NT2/D1 (cell line): ENCODE measurements at regions not wholly inside any gene's neighbourhood (a gene's known extent, or its start where the extent isn't known, plus 50 kb on each side); places are given as distances from the start of the nearest gene placed in this dataset.

ENCODE experiments used
- DNase-seq: peaks from one replicate; pipeline ENCODE4 v3.0.0-alpha.2; 2011; ENCODE audit warnings: low read depth, low spot score
- H3K27me3 ChIP-seq: 2 replicates; pipeline ENCODE4 v1.6.0; 2011; ENCODE audit warnings: mild to moderate bottlenecking; ENCODE audit not compliant: insufficient read length, insufficient read depth
- H3K36me3 ChIP-seq: 2 replicates; pipeline ENCODE4 v1.6.1; 2011; ENCODE audit warnings: mild to moderate bottlenecking, low read length, mixed read lengths; ENCODE audit not compliant: insufficient read depth, insufficient read length
- H3K4me1 ChIP-seq: 2 replicates; pipeline ENCODE4 v1.5.1; 2011; ENCODE audit not compliant: insufficient read depth, insufficient read length
- H3K4me3 ChIP-seq: 2 replicates; pipeline ENCODE4 v1.5.1; 2011; ENCODE audit warnings: low read depth; ENCODE audit not compliant: insufficient read length
- H3K9ac ChIP-seq: 2 replicates; pipeline ENCODE4 v1.6.0; 2011; ENCODE audit warnings: low read depth; ENCODE audit not compliant: insufficient read length
- H3K9me3 ChIP-seq: 2 replicates; pipeline ENCODE4 v1.5.1; 2011; ENCODE audit warnings: mild to moderate bottlenecking, low read length; ENCODE audit not compliant: insufficient read depth
- SUZ12 ChIP-seq: IDR thresholded peaks from 2 replicates; pipeline ENCODE4 v1.6.1; 2011; ENCODE audit not compliant: insufficient read length, insufficient read depth; ENCODE audit errors: extremely low read depth
- YY1 ChIP-seq: IDR thresholded peaks from 2 replicates; pipeline ENCODE4 v1.6.1; 2011; ENCODE audit not compliant: insufficient read length, insufficient read depth
- ZNF274 ChIP-seq: IDR thresholded peaks from 2 replicates; pipeline ENCODE4 v1.6.1; 2011; ENCODE audit warnings: mild to moderate bottlenecking, low read depth, low read length

DNA sequence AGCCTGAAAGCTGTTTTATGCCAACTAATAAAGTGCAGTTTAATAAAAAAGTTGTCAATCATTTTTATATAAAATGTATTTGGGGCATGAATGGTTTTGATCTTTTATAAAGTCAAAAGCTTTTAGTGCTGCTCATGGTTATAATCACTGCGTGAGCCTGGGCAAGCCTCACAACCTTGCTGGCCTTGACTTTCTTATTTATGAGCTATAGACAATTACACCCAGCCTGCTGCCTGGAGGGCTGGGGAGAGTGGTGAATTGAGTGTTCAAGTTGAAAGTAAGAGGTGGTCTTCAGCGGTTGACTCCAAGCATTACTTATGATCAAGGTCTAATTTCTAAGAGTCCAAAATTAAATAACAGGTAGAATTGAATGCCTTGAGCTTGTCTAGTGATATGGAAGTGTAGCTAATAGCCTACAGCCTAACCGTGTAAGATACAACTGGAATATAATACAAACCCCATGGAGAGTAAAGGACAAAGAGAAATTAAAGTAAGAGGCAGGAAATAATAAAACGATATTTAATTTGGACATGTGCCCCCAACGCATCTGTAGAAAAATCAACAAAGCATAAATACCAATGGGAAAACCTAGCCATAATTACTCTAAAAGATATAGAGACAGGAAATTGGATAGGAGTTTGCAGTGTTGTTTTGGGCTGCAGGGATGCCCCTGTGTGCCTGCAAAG lies 106.0 kb upstream of the CYP1B1 start:
- 0 out of 2 replicates have a peak, but pooled peaks cover 4% of the 10 kb centered on the region for H3K9me3 ChIP-seq
- H3K4me1 ChIP-seq, result no peaks in the 10 kb centered on the region
- H3K27me3 ChIP-seq, result no peaks in the 10 kb centered on the region
- no peak for DNase-seq
- no peak for TF ChIP-seq YY1
- TF ChIP-seq SUZ12, result no peak
- TF ChIP-seq ZNF274, result no peak
- H3K36me3 ChIP-seq, result no peaks in the 10 kb centered on the region
- no peak overlapping the region for H3K9ac ChIP-seq
- no peak overlapping the region for H3K4me3 ChIP-seq

DNA sequence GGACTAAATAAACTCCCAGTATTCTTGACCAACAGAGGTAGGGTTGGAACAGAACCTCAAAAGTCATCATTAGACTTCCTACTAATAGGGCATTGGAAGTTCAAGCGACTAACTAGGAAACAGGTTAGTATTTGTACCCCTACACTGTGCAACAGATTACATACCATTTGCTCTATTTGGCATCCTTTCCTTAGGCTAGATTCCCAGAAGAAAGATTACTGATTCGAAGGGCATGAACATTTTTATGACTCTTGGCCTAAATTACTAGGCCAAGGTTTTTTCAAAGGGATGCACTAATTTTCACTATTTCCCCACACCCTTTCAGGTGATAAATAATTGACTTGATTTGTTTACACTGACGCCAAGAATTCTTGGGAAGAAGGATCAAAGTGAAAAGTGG lies 104.8 kb upstream of the CYP1B1 start:
- no peak for DNase-seq
- Histone ChIP-seq H3K4me1 (no peaks in the 10 kb centered on the region), H3K27me3 (no peaks in the 10 kb centered on the region), H3K9ac (no peak overlapping the region), H3K9me3 (0 out of 2 replicates have a peak, but pooled peaks cover 4% of the 10 kb centered on the region), H3K4me3 (no peak overlapping the region), H3K36me3 (no peaks in the 10 kb centered on the region)
- TF ChIP-seq ZNF274 (no peak), YY1 (no peak), SUZ12 (no peak)

DNA sequence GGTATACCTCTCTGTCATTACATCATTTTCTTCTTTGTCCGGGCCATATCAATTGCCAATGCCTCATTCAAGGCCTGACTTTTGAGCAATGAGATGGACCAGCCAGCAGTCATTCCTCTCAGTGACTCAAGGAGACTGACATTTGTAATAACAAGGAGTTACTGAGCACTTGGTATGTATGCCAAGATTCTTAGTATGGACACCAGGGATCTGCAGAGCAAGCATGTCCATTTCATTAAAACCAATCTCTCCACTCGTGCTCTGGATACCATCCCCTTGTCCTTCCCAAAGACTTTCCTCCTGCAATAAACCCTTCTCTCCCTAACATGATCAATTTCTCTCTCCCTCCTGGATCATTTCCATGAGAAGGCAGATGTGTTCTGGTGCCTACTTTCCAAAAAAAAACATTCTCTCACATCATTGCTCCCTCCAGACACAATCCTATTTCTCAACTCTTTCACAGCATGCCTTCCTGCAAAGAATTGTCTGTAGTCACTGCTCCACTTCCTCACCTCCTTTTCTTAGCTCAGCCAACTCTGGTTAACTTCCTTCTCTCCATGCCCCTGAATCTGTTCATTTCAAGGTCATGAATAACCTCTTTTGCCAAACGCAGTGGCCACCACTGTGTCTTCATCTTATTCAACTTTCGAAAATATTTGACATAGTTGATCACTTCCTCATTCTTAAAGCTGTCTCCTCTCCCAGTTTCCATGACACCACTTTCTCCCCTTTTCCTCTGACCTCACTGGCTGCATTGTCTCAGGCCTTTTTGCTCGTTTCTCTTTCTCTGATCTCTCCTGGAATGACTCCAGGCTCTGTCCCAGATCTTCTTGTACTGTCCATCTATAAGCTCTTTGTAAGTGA lies 102.8 kb upstream of the CYP1B1 start:
- Histone ChIP-seq H3K9me3 (0 out of 2 replicates have a peak, but pooled peaks cover 4% of the 10 kb centered on the region), H3K4me3 (no peak overlapping the region), H3K27me3 (no peaks in the 10 kb centered on the region), H3K4me1 (no peaks in the 10 kb centered on the region), H3K9ac (no peak overlapping the region), H3K36me3 (no peaks in the 10 kb centered on the region)
- no peak for TF ChIP-seq YY1
- no peak for TF ChIP-seq ZNF274
- TF ChIP-seq SUZ12, result no peak
- no peak for DNase-seq

DNA sequence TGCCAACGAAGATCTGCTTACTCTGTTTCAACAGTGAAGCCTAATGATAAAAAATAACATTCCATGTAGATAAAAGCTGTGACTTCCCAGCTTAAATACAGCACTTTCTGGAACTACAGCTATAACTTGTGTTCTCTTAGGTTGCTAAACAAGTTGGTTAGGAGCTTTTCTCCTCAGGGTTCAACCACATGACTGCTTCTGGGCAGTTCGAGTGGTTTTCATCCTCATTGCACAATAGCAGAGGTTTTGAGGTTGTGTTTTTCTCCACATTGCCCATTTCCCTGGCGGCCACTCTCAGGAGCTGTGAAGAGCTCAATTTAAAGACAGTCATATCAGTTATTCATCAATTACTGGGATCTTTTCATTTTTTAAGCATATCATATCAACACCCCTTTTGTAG lies 102.2 kb upstream of the CYP1B1 start:
- no peak overlapping the region for H3K9ac ChIP-seq
- H3K9me3 ChIP-seq, result 0 out of 2 replicates have a peak, but pooled peaks cover 4% of the 10 kb centered on the region
- no peak overlapping the region for H3K4me3 ChIP-seq
- DNase-seq, result no peak
- H3K27me3 ChIP-seq, result no peaks in the 10 kb centered on the region
- H3K4me1 ChIP-seq, result no peaks in the 10 kb centered on the region
- no peaks in the 10 kb centered on the region for H3K36me3 ChIP-seq
- no peak for TF ChIP-seq ZNF274
- TF ChIP-seq SUZ12, result no peak
- TF ChIP-seq YY1, result no peak

DNA sequence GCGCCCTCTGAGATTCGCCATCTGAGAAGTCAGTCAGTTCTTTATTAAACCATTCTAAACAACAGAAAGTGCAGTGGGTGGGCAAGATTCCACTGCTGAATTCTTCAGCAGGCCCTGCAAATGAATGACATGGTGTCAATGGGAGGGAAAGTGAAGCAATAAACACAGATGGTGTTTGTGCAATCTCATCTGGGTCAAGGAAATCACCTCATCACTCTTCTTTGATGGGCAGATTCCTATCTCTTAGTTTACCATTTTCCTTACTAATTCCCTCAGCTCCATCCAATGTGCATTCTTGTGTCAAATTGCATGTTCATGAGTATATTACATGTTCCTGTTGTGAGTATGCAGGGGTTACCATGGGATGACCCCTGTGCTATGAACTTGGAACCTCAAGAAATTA lies 100.7 kb upstream of the CYP1B1 start:
- no peak overlapping the region for H3K9ac ChIP-seq
- no peaks in the 10 kb centered on the region for H3K4me1 ChIP-seq
- no peak overlapping the region for H3K4me3 ChIP-seq
- no peak for DNase-seq
- no peak for TF ChIP-seq ZNF274
- no peak for TF ChIP-seq SUZ12
- TF ChIP-seq YY1, result no peak
- H3K27me3 ChIP-seq, result no peaks in the 10 kb centered on the region
- H3K9me3 ChIP-seq, result 0 out of 2 replicates have a peak, but pooled peaks cover 4% of the 10 kb centered on the region
- no peaks in the 10 kb centered on the region for H3K36me3 ChIP-seq

DNA sequence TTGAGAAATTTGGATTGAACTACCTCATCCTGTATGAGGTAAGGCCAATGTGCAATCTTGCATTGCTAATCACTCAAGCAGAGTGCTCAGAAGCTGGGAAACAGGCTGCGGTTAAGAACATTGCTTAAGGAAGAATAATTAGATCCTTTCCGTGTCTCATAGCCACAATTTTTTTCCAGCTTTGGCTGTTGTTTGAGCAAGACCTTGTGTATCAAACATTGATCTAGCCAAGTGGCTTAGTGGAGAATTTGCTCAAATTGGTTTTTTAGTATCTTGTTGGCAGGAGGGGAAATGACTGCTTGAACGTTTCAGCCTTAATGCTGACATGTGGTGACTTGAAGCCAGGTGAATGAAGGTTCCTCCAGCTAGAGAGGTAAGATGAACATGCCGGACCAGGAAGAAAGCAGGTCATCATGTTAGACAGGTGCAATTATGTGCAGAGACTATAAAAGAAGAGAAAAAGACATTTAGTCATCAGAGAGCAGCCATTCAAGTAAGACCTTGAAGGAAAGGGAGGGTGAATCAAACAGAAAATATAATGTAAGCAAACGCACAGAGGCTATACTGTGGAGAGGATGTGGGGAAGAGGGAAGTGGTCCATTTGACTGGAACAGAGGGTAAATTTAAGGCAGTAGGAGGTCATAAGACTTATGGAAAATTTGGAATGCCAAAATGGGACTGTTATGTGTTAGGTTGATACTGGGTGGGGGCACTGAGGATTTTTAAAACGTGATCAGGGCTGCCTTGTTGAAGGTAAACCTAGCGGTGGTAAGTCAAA lies 98.9 kb upstream of the CYP1B1 start:
- no peak overlapping the region for H3K4me3 ChIP-seq
- H3K9ac ChIP-seq, result no peak overlapping the region
- H3K9me3 ChIP-seq, result no peaks in the 10 kb centered on the region
- DNase-seq, result no peak
- H3K36me3 ChIP-seq, result no peaks in the 10 kb centered on the region
- no peaks in the 10 kb centered on the region for H3K27me3 ChIP-seq
- no peaks in the 10 kb centered on the region for H3K4me1 ChIP-seq
- TF ChIP-seq SUZ12 (no peak), YY1 (no peak), ZNF274 (no peak)

DNA sequence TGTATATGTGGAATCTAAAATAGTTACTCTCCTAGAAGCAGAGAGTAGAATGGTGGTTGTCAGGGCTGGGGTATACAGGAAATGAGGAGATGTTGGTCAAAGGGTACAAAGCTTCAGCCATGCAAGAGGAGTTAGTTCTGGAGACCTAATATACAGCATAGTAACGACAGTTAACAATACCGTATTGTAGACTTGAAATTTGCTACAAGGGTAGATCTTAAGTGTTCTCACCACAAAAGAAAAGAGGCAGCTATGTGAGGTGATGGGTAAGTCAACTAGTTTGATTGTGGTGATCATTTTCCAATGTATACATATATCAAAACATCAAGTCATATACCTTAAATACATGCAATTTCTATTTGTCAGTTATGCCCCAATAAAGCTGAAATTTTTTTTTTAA lies 98.2 kb upstream of the CYP1B1 start:
- no peaks in the 10 kb centered on the region for H3K9me3 ChIP-seq
- H3K4me1 ChIP-seq, result no peaks in the 10 kb centered on the region
- no peaks in the 10 kb centered on the region for H3K36me3 ChIP-seq
- TF ChIP-seq YY1 (no peak), ZNF274 (no peak), SUZ12 (no peak)
- DNase-seq, result no peak
- no peak overlapping the region for H3K4me3 ChIP-seq
- no peak overlapping the region for H3K9ac ChIP-seq
- no peaks in the 10 kb centered on the region for H3K27me3 ChIP-seq
